ENCODE measurements at regions not wholly inside any gene's neighbourhood (a gene's known extent, or its start where the extent isn't known, plus 50 kb on each side); places are given as distances from the start of the nearest gene placed in this dataset.

- DNase-seq: no peak
Observed at GRCh38 chr5:107325866-107326265, 344.9 kb downstream of the EFNA5 start.

- no peak for DNase-seq
Observed at GRCh38 chr5:107324809-107325208, 345.9 kb downstream of the EFNA5 start.

- DNase-seq: no peak
Observed at GRCh38 chr5:107324071-107324470, 346.7 kb downstream of the EFNA5 start.

- no peak for DNase-seq
Observed at GRCh38 chr5:107323536-107323935, 347.2 kb downstream of the EFNA5 start.

GRCh38 chr5:107322936-107323335, 347.8 kb downstream of the EFNA5 start:
- DNase-seq: no peak

- no peak for DNase-seq
Observed at GRCh38 chr5:107321906-107322305, 348.8 kb downstream of the EFNA5 start.

GRCh38 chr5:107320846-107321245, 349.9 kb downstream of the EFNA5 start:
- DNase-seq: no peak

- DNase-seq: no peak
Observed at GRCh38 chr5:107320376-107320775, 350.4 kb downstream of the EFNA5 start.

- no peak for DNase-seq
Observed at GRCh38 chr5:107319901-107320300, 350.8 kb downstream of the EFNA5 start.

- no peak for DNase-seq
Observed at GRCh38 chr5:107314330-107314729, 356.4 kb downstream of the EFNA5 start.

- DNase-seq: no peak
Observed at GRCh38 chr5:107313921-107314320, 356.8 kb downstream of the EFNA5 start.

GRCh38 chr5:107313098-107313497, 357.6 kb downstream of the EFNA5 start:
- DNase-seq: no peak

GRCh38 chr5:107310181-107310580, 360.6 kb downstream of the EFNA5 start:
- DNase-seq: no peak

- DNase-seq: no peak
Observed at GRCh38 chr5:107306594-107306993, 364.1 kb downstream of the EFNA5 start.

GRCh38 chr5:107306002-107306401, 364.7 kb downstream of the EFNA5 start:
- no peak for DNase-seq

- no peak for DNase-seq
Observed at GRCh38 chr5:107304684-107305083, 366.1 kb downstream of the EFNA5 start.

GRCh38 chr5:107303171-107303968, 367.4 kb downstream of the EFNA5 start:
- DNase-seq: no peak

- DNase-seq: no peak
Observed at GRCh38 chr5:107302441-107302840, 368.3 kb downstream of the EFNA5 start.

GRCh38 chr5:107301999-107302398, 368.7 kb downstream of the EFNA5 start:
- DNase-seq: no peak

GRCh38 chr5:107300721-107301327, 369.9 kb downstream of the EFNA5 start:
- DNase-seq: no peak

- DNase-seq: no peak
Observed at GRCh38 chr5:107296572-107296971, 374.2 kb downstream of the EFNA5 start.

- no peak for DNase-seq
Observed at GRCh38 chr5:107295914-107296313, 374.8 kb downstream of the EFNA5 start.

GRCh38 chr5:107294669-107295068, 376.1 kb downstream of the EFNA5 start:
- no peak for DNase-seq

- DNase-seq: no peak
Observed at GRCh38 chr5:107294211-107294550, 376.6 kb downstream of the EFNA5 start.

All from stimulated activated CD4-positive, alpha-beta T cell treated with anti-CD3 and anti-CD28 coated beads, Interleukin-1b, Interleukin-23, amount 100 ng/mL, for 48 hours (primary cell).